Kidney epithelial cell (primary cell): ENCODE measurements at regions not wholly inside any gene's neighbourhood (a gene's known extent, or its start where the extent isn't known, plus 50 kb on each side); places are given as distances from the start of the nearest gene placed in this dataset.

Source experiments
- DNase-seq: peaks from one replicate; pipeline ENCODE4 v3.0.0-alpha.2; 2010; ENCODE audit warnings: low read depth
- H3K27me3 ChIP-seq: 2 replicates; pipeline ENCODE4 v1.6.0; 2011; ENCODE audit warnings: low read length; ENCODE audit not compliant: control insufficient read depth, insufficient read depth
- H3K36me3 ChIP-seq: 2 replicates; pipeline ENCODE4 v1.5.1; 2011; ENCODE audit warnings: low read length; ENCODE audit not compliant: control insufficient read depth, insufficient read depth
- H3K4me3 ChIP-seq: 2 replicates; pipeline ENCODE4 v1.5.1; 2011; ENCODE audit warnings: low read depth, mild to moderate bottlenecking, control low read depth, low read length
- CTCF ChIP-seq: IDR thresholded peaks from 2 replicates; pipeline ENCODE4 v1.5.1; 2011; ENCODE audit warnings: mild to moderate bottlenecking, moderate library complexity, low read length, control low read depth, inconsistent platforms; ENCODE audit not compliant: insufficient read depth, poor library complexity, severe bottlenecking

DNA sequence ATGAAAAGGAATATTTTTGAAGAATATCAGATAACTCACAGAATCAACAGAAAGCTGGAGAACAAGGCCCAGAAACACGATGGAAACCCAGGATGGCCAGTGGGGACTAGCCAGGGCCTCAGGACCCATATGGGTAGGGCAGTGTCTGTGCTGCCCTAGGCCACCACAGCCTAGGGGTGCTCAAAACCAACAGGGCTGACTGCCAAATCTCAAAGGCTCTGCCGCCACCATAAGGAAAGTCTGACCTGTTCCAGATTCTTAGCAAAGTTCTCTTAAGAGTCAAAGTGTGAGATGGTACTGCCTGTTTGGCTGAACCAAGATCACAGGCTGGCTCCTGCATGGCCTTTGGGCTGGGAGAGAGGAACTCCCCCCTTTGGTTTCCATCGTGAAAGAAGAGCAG, 164.7 kb upstream of the CTTNBP2NL start:
- no peaks in the 10 kb centered on the region for H3K27me3 ChIP-seq
- DNase-seq = no peak
- TF ChIP-seq CTCF = no peak
- H3K4me3 ChIP-seq = no peak overlapping the region
- no peaks in the 10 kb centered on the region for H3K36me3 ChIP-seq

GRCh38 chr1:112232848-112233247, 163.2 kb upstream of the CTTNBP2NL start:
- no peaks in the 10 kb centered on the region for H3K27me3 ChIP-seq
- no peaks in the 10 kb centered on the region for H3K36me3 ChIP-seq
- no peak overlapping the region for H3K4me3 ChIP-seq
- DNase-seq = no peak
- TF ChIP-seq CTCF = no peak

GRCh38 chr1:112234710-112235109, 161.3 kb upstream of the CTTNBP2NL start:
- Histone ChIP-seq H3K27me3 (no peaks in the 10 kb centered on the region), H3K36me3 (no peaks in the 10 kb centered on the region), H3K4me3 (no peak overlapping the region)
- no peak for DNase-seq
- TF ChIP-seq CTCF = no peak

- no peak for TF ChIP-seq CTCF
- H3K27me3 ChIP-seq = no peaks in the 10 kb centered on the region
- no peak for DNase-seq
- no peaks in the 10 kb centered on the region for H3K36me3 ChIP-seq
- no peak overlapping the region for H3K4me3 ChIP-seq
These were observed 157.9 kb upstream of the CTTNBP2NL start for GRCh38 chr1:112237983-112238545.

GRCh38 chr1:112239683-112240330, 156.2 kb upstream of the CTTNBP2NL start:
- no peaks in the 10 kb centered on the region for H3K36me3 ChIP-seq
- no peak overlapping the region for H3K4me3 ChIP-seq
- H3K27me3 ChIP-seq = no peaks in the 10 kb centered on the region
- DNase-seq = no peak
- TF ChIP-seq CTCF = no peak

GRCh38 chr1:112242470-112242869, 153.5 kb upstream of the CTTNBP2NL start:
- H3K4me3 ChIP-seq = no peak overlapping the region
- no peaks in the 10 kb centered on the region for H3K36me3 ChIP-seq
- no peak for TF ChIP-seq CTCF
- no peaks in the 10 kb centered on the region for H3K27me3 ChIP-seq
- DNase-seq = no peak
